Adrenal gland (tissue), 5 donors: ENCODE measurements at regions not wholly inside any gene's neighbourhood (a gene's known extent, or its start where the extent isn't known, plus 50 kb on each side); places are given as distances from the start of the nearest gene placed in this dataset.

Source experiments
- POLR2A ChIP-seq, 2 donors: fragments of 450-650 bp; IDR thresholded peaks; one replicate each; pipeline ENCODE4 v1.6.1; 2017; ENCODE audit warnings: antibody characterized with exemption in 2 of 2, mild to moderate bottlenecking in 2 of 2, moderate library complexity in 1 of 2
- TF ChIP-seq, protein P1 (sequence below), 6 experiments: fragments of 450-650 bp in 4 of 6; fragments of 200-600 bp in 2 of 6; sonication (generic) in 1 of 6; IDR thresholded peaks; 1 replicate in 5 of 6; 2 replicates in 1 of 6; pipeline versions ENCODE4 v1.5.1 to v1.8.0; 2016 to 2021; ENCODE audit warnings: antibody characterized with exemption in 6 of 6, mild to moderate bottlenecking in 2 of 6, moderate library complexity in 1 of 6
- donor health status: DM: no; HTN: no; CAD: no.

DNA sequence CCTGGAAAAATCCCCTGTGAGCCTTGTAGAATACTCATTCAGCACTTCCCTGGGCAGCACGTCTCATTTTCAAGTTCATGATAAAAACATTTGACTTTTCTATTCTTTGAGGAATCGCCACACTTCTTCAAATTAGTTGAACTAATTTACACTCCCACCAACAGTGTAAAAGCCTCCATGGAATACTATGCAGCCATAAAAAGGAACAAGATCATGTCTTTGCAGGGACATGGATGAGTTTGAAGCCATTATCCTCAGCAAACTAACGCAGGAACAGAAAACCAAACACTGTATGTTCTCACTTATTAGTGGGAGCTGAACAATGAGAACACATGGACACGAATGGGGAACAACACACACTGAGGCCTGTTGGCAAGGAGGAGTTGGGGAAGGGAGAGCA, 102.0 kb upstream of the HEY2 start:
- TF ChIP-seq POLR2A (IDR thresholded peaks at IDR 0.05) = no peak
- TF ChIP-seq, protein P1, sequence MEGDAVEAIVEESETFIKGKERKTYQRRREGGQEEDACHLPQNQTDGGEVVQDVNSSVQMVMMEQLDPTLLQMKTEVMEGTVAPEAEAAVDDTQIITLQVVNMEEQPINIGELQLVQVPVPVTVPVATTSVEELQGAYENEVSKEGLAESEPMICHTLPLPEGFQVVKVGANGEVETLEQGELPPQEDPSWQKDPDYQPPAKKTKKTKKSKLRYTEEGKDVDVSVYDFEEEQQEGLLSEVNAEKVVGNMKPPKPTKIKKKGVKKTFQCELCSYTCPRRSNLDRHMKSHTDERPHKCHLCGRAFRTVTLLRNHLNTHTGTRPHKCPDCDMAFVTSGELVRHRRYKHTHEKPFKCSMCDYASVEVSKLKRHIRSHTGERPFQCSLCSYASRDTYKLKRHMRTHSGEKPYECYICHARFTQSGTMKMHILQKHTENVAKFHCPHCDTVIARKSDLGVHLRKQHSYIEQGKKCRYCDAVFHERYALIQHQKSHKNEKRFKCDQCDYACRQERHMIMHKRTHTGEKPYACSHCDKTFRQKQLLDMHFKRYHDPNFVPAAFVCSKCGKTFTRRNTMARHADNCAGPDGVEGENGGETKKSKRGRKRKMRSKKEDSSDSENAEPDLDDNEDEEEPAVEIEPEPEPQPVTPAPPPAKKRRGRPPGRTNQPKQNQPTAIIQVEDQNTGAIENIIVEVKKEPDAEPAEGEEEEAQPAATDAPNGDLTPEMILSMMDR (IDR thresholded peaks at IDR 0.05) = no peak
